ENCODE measurements at regions not wholly inside any gene's neighbourhood (a gene's known extent, or its start where the extent isn't known, plus 50 kb on each side); places are given as distances from the start of the nearest gene placed in this dataset.

GRCh38 chr3:167084545-167084944 lies 295.6 kb downstream of the ZBBX start:
- no peak for TF ChIP-seq CTCF (conservative IDR thresholded peaks at IDR 0.05)
- no peak for TF ChIP-seq ZFX (IDR thresholded peaks at IDR 0.05)
- no peak overlapping the region for H3K27ac ChIP-seq

- no peak for TF ChIP-seq CTCF (conservative IDR thresholded peaks at IDR 0.05)
- TF ChIP-seq ZFX (IDR thresholded peaks at IDR 0.05) = no peak
- H3K27ac ChIP-seq = no peak overlapping the region
Measured at GRCh38 chr3:167078070-167078622, 302.0 kb downstream of the ZBBX start.

- TF ChIP-seq ZFX (IDR thresholded peaks at IDR 0.05) (no peak), CTCF (conservative IDR thresholded peaks at IDR 0.05) (no peak)
- H3K27ac ChIP-seq = no peak overlapping the region
Measured at GRCh38 chr3:167067787-167068161, 312.3 kb downstream of the ZBBX start.

GRCh38 chr3:167066977-167067786 lies 312.9 kb downstream of the ZBBX start:
- no peak for TF ChIP-seq ZFX (IDR thresholded peaks at IDR 0.05)
- no peak for TF ChIP-seq CTCF (conservative IDR thresholded peaks at IDR 0.05)
- no peak overlapping the region for H3K27ac ChIP-seq

GRCh38 chr3:167057581-167057980 lies 322.5 kb downstream of the ZBBX start:
- H3K27ac ChIP-seq = no peak overlapping the region
- TF ChIP-seq ZFX (IDR thresholded peaks at IDR 0.05) (no peak), CTCF (conservative IDR thresholded peaks at IDR 0.05) (no peak)

- no peak for TF ChIP-seq CTCF (conservative IDR thresholded peaks at IDR 0.05)
- TF ChIP-seq ZFX (IDR thresholded peaks at IDR 0.05) = no peak
- no peak overlapping the region for H3K27ac ChIP-seq
Measured at GRCh38 chr3:167054926-167055325, 325.2 kb downstream of the ZBBX start.

GRCh38 chr3:167051421-167051820 lies 328.7 kb downstream of the ZBBX start:
- TF ChIP-seq CTCF (conservative IDR thresholded peaks at IDR 0.05) = no peak
- no peak for TF ChIP-seq ZFX (IDR thresholded peaks at IDR 0.05)

More at GRCh38 chr3:167051421-167051820, 328.7 kb downstream of the ZBBX start:
- no peak overlapping the region for H3K27ac ChIP-seq

All from C4-2B (cell line).